Activated CD8-positive, alpha-beta memory T cell treated with anti-CD3 and anti-CD28 coated beads, Interleukin-2, amount 50 U/mL, for 24 hours (primary cell): ENCODE measurements at regions not wholly inside any gene's neighbourhood (a gene's known extent, or its start where the extent isn't known, plus 50 kb on each side); places are given as distances from the start of the nearest gene placed in this dataset.

Experiments used
- DNase-seq: peaks from one replicate; pipeline ENCODE4 v3.0.0-alpha.2; 2020; ENCODE audit errors: extremely low read depth

GRCh38 chr2:18186816-18187613 lies 308.5 kb downstream of the KCNS3 start:
- DNase-seq = no peak

- no peak for DNase-seq
Measured at GRCh38 chr2:18182861-18183260, 304.4 kb downstream of the KCNS3 start.

- no peak for DNase-seq
Measured at GRCh38 chr2:18180912-18181311, 302.4 kb downstream of the KCNS3 start.

- DNase-seq = no peak
Measured at GRCh38 chr2:18180031-18180610, 301.7 kb downstream of the KCNS3 start.

- no peak for DNase-seq
Measured at GRCh38 chr2:18178736-18179349, 300.4 kb downstream of the KCNS3 start.

GRCh38 chr2:18176679-18177215 lies 298.3 kb downstream of the KCNS3 start:
- DNase-seq = no peak

- DNase-seq = no peak
Measured at GRCh38 chr2:18172607-18173006, 294.1 kb downstream of the KCNS3 start.

- no peak for DNase-seq
Measured at GRCh38 chr2:18171191-18172139, 293.0 kb downstream of the KCNS3 start.

- DNase-seq = no peak
Measured at GRCh38 chr2:18170642-18171041, 292.2 kb downstream of the KCNS3 start.

GRCh38 chr2:18169893-18170175 lies 291.4 kb downstream of the KCNS3 start:
- no peak for DNase-seq

GRCh38 chr2:18169121-18169892 lies 290.8 kb downstream of the KCNS3 start:
- DNase-seq = no peak

- DNase-seq = no peak
Measured at GRCh38 chr2:18167871-18168270, 289.4 kb downstream of the KCNS3 start.

- no peak for DNase-seq
Measured at GRCh38 chr2:18161681-18162080, 283.2 kb downstream of the KCNS3 start.

- DNase-seq = no peak
Measured at GRCh38 chr2:18159896-18160295, 281.4 kb downstream of the KCNS3 start.

- DNase-seq = no peak
Measured at GRCh38 chr2:18156421-18156820, 278.0 kb downstream of the KCNS3 start.

GRCh38 chr2:18156002-18156401 lies 277.5 kb downstream of the KCNS3 start:
- no peak for DNase-seq

GRCh38 chr2:18154812-18155211 lies 276.3 kb downstream of the KCNS3 start:
- no peak for DNase-seq

- no peak for DNase-seq
Measured at GRCh38 chr2:18154259-18154658, 275.8 kb downstream of the KCNS3 start.

GRCh38 chr2:18153741-18154140 lies 275.3 kb downstream of the KCNS3 start:
- DNase-seq = no peak

GRCh38 chr2:18151237-18151636 lies 272.8 kb downstream of the KCNS3 start:
- no peak for DNase-seq

GRCh38 chr2:18149660-18150246 lies 271.3 kb downstream of the KCNS3 start:
- DNase-seq = no peak
